HG02759 (cell line): ENCODE measurements at regions not wholly inside any gene's neighbourhood (a gene's known extent, or its start where the extent isn't known, plus 50 kb on each side); places are given as distances from the start of the nearest gene placed in this dataset.

ENCODE experiments used
- ATAC-seq: cut with Tn5 transposase; IDR thresholded peaks from one replicate; pipeline ENCODE4 v1.9.1; 2021; ENCODE audit warnings: mild to moderate bottlenecking, moderate library complexity; ENCODE audit not compliant: unreplicated experiment

DNA sequence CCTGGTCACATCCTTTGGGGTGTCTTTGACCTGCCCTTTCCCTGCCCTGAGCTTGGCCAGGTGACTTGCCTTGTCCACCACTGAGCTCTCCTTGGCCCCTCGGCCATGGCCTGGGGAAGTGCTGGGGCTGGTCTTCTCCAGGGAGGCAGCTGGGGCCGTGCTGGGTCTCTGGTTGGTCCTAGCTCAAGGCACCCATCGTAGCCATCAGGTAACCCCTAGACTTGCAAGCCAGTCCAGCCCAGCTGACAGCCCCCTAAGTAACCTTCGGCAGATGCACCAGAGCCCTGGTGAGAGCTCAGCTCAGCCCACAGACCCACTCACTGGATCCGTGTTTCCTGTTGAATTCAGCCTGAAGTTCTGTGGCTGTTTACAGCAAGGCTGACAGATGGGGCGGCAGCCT is 176.2 kb upstream of the SHH start:
- no peak for ATAC-seq

DNA sequence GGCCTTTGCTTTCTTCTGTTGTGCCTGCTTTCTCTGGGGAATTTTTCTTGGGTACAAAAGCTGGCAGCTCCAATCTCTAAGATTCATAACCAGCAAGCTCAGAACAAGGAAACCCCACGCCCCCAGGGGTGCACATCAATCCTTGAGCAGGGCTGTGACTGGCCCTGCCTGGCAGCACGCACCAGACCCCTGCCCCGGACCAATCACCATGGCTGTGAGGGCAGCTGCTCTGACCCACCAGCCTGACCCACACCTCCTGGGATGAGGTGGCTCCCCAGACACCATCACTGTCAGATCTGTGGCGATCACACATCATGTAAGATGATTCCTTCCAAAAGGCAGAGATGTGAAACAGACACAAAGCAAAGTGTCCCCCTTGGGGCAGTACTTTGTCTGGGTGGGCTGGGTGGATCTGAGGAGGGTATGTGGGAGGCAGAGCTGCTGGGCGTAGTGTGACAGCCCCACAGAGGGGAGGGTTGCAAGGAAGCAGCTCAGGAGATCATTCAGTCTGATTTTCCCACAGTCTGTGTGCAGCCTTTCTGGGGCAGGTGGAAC is 175.5 kb upstream of the SHH start:
- ATAC-seq: no peak

DNA sequence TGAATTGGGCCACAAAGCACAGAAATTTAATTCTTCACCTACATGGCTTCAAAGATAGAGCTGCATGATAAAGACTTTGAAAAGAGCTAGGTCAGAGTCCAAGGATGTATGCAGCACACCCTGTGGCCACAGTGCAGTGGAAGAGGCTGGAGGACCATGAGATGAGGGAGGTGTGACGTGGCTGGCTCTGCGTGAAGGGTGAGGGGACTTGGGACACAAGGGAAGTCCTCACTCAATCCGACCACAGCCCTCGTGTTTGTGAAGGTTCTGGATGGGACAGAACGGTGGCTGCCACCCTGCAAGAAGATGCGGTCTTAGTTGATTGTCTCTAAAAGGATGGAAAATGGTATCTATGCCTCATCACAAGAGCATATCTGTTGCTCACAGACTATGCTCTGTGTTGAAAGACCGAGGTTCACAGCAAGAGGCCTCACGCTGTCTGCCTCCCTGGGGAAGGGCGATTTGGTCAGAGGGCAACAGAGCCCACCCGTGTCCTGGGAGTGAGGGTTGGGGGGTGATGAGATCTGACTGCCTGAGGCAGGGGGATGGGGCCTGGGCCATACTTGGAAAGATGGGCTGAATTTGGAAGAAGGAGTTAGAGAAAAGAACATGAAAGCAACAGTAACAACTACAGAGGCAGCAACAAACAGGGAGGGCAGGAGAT is 174.4 kb upstream of the SHH start:
- no peak for ATAC-seq

DNA sequence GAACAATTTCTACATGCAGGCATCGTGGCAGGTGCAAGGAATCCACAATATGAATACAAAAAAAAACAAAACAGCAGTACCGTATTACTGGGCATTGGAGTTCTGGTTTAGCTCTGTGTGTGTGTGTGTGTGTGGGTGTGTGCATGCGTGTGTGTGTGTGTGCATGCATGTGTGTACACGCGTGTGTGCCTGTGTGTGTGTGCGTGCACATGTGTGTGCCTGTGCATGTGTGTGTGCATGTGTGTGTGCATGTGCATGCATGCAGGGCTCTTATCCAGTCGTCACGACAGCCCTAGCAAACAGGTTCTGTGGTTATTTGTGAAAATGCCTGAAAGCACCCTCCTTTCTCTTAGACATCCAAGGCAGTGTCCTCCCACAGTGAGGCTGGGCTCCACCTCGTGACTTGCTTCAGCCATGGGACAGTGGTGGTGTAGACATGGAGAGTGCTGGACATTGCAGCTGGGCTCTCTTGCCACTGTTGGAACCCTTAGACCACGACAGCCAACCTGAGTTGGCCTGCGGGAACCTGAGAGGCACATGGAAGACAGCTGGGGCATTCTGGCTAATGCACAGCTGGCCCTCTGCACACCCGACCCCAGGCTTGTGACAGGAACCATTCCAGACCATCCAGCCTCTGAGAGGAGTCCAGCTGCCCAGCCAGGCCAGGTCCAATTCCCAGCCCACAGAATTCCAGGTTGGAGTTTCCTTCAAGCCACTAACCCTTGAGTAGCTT is 173.4 kb upstream of the SHH start:
- ATAC-seq: no peak

DNA sequence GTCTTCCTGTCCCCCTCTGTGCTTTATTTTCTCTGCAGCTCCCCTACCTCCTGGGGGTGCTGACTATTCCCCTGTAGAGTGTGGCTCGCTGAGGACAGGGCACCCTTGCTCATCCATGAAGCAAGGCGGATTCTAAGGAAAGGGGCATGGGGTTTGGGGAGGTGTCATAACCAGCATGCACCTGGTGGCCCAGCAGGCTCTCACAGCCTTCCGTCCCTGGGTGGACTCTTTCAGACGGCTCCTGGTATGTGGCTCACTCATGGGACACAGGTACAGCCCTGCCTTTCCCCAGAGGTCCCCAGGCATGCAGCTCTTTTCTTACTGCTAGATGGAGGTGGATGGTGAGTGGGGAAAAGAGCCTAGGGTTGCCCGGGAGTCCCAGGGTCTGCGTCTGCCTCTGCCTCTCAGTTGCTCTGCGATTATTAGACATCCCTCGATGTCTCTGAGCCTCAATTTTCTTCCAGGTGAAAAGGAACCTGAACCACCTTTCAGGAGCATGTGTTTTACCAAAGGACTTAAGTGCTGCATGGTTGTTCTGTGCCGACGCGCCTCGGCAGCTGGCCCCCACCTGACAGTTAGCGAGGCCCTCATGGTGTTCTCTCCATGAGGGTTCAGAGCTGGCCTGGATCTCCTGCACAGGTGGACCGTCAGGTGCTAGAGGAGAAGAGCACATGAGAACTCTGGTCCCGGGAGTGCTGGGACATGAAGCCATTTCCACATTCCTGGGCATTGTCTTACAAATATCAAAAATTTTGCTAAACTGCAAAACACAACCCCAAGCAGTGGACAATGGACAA is 172.5 kb upstream of the SHH start:
- no peak for ATAC-seq

DNA sequence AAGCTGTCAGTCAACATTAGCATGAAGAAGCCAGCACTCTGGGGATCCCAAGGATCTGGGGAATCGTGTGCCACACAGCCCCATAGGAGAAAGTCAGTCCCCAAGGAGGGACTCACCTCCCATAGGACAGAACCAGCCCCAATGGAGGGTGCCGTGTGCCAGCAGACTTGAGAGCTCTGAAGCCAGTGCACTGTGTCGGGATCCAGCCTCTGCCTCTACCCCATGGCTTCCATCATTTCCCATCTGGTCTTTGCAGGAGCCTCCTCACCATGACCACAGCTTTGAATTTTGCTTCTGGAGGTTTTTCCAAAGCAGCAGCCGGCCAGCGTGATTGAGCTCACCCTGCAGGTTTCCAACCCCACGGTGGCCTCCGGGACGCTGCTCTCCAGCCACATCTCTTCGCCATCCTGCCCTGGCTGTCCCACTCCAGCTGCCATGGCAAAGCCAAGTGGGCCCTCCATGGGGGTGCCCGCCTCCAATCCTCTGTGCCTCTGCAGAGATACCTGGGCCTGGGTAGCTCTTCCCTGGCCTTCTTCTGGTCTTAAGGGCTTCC is 171.8 kb upstream of the SHH start:
- ATAC-seq: no peak

DNA sequence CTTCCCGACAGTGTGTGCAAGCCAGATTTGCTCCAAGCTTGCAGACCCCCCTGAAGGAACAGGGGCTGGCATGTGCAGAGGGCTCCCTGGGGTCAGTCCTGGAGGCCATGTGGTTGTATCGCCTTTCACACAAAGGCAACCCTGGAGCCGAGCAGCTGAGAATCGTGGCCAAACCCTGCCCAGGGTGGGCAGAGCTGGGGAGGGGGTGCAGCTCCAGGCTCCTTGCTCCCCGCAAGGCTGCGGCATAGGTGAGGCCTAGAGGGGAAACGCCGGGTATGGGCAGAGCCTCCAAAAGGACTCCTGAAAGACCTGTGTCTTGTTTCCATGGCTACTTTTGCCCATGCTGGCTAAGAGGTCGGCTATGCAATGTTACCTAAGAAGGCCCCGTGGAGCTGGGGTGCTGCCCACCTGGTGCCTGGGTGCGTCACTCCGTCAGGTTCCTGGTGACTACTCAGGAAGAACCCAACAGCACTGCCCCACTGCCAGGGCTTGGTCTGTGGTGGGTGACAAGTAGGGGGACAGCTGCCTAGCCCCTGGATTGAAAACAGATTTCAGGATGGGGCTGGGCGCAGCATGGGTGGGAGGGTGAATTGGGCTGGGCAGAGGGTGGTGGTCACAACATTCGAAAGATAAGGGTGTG is 171.0 kb upstream of the SHH start:
- ATAC-seq: no peak

DNA sequence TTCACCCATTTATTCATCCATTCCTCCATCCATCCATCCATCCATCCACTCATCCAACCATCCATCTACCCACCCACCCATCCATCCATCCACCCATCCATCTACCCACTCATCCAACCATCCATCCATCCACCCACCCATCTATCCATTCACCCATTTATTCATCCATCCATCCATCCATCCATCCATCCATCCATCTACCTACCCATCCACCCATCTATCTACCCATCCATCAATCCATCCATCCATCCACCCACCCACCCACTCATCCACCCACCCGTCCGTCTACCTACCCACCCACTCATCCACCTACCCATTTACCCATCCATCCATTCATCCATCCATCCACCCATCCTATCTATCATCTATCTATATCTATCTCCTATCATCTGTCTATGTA is 169.4 kb upstream of the SHH start:
- ATAC-seq: no peak

DNA sequence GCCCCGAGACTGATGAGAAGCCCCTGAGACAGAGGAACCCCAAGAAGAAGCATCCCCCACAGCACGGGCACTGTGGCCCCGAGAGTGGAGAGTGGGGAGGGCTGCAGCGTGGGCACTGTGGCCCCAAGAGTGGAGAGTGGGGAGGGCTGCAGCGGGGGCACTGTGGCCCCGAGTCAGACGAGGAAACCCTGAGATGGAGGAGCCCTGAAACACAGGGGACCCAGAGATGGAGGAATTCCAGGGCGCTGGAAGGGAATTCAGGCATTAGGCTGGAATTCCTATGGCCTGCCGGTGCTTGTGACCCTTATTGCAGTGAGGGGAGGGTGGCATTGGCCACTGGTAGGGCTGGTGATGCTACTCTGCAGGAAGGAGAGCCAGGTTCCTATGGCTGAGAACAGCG is 168.6 kb upstream of the SHH start:
- no peak for ATAC-seq

DNA sequence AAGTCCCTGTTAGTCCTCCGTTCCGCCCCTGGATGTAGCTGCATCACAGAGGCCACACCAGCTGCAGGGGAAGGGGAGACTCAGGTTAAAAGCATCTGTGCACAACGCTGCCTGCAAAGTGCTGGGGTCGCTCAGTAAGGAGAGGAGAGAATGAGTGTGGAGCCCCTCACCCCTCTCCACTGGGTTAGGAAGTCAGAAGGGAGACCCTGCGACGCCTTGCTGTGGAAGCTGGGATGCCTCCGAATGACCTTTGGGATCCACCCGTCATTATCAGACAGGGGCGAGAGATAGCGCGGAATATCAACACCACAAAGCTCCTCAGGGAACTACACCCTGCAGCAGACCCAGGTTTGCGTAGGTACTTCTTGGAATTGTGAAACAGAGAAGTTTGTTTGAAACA is 167.7 kb upstream of the SHH start:
- ATAC-seq: no peak

DNA sequence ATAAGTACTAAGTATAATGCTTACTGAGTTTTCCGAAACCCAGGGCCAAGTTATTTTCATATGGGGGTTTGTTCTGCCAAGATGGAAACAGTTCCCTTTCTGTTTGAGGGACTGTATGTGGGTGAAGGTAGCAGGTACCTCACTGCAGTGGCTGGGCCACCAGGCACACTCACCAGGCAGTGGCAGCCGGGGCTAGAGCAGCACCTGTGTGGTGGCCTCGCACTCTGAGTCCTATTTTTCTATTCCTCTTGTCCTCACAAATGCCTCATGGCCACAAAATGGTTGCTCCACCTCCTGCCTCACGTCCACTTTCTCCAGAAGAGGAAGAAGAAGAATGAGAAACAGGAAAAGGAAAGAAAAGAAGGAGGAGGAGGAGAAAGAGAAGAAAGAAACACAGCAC is 167.3 kb upstream of the SHH start:
- ATAC-seq: no peak

DNA sequence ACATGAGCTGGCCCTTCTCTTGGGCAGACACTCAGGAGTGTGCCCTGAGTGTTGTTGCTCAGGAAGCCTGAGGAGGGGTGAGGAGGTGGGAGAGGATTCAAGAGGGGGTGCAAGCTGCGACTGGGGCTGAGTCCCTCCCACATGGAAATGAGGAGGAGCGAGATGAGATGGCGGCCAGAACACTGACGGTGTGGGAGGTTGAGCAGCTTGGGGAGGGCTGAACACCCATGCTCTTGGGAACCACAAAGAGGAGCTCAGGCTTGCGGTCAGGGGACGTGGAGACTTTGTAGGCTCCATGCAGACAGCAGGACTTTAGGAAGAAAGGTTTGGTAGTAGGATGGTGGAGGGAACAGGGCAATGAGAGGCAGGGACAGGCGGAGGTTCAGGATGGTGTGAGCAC is 163.2 kb upstream of the SHH start:
- ATAC-seq: no peak

DNA sequence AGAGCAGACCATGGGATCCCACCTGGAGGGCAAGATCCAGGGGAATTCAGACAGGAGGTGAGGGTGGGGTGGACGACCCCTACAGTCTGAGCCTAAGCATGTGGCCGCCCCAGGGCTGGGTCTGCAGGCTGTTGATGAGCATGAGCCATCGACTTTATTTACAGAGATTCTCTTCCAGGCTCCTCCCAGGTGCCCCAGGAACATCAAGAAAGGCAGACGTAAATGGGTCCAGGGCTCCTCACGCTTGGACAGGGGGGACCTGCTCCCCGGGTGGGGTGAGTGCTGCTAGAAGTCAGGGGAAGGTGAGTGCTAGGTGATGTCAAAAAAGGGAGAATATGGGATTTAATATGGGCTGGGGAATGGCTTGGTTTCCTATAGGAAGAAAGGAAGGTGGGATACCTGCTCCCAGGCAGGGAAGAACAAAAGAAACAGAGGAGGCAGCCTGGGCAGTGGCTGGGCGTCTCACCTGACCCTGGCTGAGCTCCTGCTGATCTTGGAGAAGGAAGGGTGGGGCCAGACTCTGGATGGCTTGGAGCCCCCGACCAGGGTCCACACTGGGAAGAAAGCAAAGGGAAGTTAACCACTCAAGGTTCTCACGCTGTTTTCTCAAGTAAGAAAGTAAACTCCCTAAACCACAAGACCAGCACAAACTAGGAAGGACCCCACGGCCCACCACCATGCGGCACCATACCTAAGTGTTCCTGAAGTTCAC is 162.1 kb upstream of the SHH start:
- no peak for ATAC-seq

DNA sequence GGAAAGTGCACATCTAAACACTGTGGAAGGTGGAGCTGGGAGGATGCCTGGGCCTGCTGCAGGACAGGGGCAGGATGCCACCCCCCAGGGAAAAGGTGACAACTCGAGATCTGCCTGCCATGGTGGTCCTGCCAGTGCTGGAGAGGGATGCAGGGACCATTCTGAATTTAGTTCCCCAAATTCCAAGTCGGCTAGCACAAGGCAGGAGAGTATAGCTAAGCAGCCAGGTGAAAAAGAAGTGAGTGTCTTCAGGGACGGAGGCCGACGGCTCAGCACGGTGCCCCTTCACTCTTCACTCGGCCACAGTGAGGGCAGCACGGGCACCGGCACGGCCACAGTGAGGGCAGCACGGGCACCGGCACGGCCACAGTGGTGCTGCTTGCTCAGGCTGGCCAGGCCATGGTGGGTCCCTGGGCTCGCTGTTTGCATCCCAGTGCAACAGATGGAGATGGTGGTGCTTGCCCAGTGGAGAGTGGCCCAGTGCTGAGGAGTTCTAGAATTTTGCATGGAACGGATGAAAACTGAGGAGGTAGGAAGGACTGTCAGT is 161.3 kb upstream of the SHH start:
- no peak for ATAC-seq

DNA sequence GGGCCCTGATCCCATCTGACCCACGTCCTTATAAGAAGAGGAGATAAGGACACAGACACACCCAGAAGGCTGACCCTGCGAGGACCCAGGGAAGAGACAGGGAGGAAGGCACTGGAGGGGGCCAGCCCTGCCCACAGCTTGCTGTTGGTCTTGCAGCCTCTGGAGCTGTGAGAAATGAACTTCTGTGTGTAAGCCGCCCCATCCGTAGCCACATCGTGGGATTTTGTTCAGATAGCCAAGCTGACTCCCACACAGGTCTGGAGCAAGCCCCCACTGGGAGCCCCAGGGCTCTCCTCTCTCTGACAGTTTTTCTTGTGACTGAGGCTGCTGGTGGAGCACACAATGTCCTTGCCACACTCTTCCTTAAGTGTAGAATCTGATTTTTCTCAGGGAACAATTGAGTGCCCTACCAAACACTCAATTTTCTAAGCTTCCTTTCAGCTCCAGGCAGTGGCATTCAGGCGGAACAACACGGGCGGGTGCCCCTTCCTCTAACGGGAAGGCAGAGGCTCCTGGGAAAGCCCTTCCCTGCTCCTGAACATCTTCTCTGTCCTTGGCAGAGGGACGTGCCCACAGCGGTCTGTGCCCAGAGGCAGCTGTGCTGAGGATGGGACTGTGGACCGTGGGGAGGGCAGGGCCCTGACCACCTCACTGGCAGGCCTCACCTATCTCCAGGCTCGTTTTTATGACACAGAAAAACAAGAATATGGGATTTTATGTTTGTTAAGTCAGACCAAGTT is 160.6 kb upstream of the SHH start:
- ATAC-seq: no peak

DNA sequence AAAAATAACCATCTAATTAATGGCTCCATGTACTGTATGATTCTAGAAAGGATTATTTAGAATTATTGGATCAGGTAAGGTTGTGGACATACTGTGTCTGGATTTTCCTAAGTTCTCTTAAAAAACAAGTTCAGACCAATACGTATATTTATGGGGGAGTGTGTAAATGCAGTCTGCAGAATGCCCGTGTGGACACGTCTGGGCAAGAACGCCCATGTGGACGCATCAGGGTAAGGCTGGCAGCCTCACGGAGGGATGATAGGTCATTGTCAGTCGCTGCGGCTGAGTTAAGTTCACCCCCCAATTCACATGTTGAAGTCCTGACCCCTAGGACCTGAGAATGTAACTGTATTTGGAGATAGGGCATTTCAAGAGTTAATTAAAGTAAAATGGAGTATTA is 160.0 kb upstream of the SHH start:
- no peak for ATAC-seq

DNA sequence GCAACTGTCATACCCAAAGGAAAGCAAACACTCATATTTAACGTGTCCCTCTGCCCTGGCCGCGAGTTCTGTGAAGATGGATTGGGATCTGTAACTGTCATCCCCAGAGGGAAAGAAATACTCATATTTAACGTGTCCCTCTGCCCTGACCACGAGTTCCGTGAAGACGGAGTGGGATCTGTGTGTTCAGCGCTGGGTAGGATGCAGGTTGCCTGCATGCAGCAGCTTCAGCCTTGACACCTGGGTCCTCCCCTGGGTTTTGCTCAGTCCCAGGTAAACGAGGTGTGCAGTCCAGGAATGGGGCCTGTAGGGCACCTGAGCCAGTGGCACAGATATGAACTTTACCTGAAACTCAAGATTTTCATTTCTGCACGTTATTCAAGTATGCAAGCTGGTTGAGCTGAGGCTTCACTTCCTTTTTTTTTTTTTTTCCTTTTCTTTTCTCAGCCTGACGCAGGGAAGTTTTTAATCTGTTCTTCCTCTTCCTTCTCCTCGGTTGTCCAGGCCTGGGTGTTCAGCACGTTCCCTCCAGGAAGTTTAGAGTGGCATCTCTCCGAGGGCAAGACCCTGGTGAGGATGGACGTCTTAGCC is 159.0 kb upstream of the SHH start:
- ATAC-seq: no peak

DNA sequence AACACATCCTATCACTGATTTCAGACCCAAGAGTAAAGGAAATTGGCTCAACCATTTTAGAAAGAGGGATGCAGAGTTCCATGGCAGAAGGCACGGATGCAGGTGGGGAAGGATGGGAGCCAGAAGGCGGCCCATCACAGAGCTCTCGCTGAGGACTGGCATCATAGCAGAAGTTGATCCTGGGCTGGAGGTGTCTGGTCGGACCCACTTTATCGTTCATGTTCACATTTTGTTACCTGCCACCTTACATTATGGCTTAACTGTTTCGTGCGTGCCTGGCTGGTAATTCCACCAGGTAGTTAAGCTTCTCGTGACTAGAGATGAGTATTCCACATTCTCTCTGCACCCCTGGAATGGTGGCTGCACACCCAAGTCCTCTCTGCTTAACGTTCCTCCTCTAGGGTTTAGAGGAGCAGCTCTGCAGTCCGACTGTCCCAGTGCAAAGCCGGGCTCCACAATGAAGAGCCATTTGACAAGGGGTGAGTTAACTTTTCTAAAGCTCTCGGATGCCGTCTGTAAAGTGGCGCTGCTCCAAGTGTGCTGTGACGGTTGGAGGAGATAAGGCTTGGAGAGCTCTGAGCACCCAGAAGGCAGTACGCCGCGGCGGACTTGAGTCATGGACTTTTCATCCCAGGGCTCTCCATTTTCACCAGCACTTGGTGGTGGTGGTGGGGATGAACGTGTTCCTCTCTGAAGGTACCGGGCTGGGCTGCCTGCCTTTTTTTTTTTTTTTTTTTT is 157.1 kb upstream of the SHH start:
- no peak for ATAC-seq
